ENCODE measurements at regions not wholly inside any gene's neighbourhood (a gene's known extent, or its start where the extent isn't known, plus 50 kb on each side); places are given as distances from the start of the nearest gene placed in this dataset.

DNA sequence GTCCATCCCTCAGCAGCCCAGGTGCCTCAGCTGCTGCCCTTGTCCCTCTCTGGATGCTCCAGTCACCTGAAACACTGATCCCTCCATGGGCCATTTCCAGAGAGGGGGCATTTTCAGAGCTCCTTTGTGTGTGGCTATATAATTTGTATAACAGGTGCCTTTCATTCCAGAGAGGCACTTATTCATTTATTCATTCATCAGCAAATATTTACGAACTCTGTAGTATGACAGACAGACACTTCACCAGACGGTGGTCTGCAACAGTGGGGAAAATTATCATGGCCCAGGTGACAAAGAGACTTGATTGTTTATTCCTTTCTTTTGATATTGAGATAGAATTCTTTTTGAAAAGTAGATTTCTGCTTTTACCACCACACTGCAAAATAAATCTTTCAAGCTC lies 361.7 kb downstream of the TMEM182 start:
- TF ChIP-seq MAX (IDR thresholded peaks at IDR 0.05) (no peak), EGR1 (IDR thresholded peaks at IDR 0.05; ENCODE audit: low read depth in 2 of 2) (no peak), SP1 (IDR thresholded peaks at IDR 0.05) (no peak), CTCF (IDR thresholded peaks at IDR 0.05; ENCODE audit: low read depth, low read length, missing input control) (no peak), RXRA (IDR thresholded peaks at IDR 0.05) (no peak), RAD21 (IDR thresholded peaks at IDR 0.05) (no peak), REST (IDR thresholded peaks at IDR 0.05) (no peak), GABPA (IDR thresholded peaks at IDR 0.05 in 1 of 2, conservative IDR thresholded peaks at IDR 0.05 in 1 of 2) (no peak), NR2F2 (IDR thresholded peaks at IDR 0.05) (no peak)
- TF ChIP-seq, protein P1, sequence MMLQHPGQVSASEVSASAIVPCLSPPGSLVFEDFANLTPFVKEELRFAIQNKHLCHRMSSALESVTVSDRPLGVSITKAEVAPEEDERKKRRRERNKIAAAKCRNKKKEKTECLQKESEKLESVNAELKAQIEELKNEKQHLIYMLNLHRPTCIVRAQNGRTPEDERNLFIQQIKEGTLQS (IDR thresholded peaks at IDR 0.05): no peak
- TF ChIP-seq, protein P2, sequence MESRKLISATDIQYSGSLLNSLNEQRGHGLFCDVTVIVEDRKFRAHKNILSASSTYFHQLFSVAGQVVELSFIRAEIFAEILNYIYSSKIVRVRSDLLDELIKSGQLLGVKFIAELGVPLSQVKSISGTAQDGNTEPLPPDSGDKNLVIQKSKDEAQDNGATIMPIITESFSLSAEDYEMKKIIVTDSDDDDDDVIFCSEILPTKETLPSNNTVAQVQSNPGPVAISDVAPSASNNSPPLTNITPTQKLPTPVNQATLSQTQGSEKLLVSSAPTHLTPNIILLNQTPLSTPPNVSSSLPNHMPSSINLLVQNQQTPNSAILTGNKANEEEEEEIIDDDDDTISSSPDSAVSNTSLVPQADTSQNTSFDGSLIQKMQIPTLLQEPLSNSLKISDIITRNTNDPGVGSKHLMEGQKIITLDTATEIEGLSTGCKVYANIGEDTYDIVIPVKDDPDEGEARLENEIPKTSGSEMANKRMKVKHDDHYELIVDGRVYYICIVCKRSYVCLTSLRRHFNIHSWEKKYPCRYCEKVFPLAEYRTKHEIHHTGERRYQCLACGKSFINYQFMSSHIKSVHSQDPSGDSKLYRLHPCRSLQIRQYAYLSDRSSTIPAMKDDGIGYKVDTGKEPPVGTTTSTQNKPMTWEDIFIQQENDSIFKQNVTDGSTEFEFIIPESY (IDR thresholded peaks at IDR 0.05): no peak
